Lower lobe of right lung (tissue), 2 donors: ENCODE measurements at regions not wholly inside any gene's neighbourhood (a gene's known extent, or its start where the extent isn't known, plus 50 kb on each side); places are given as distances from the start of the nearest gene placed in this dataset.
"Not testable (repeated sequence)": the region's sequence is repeated elsewhere in the genome, so short reads cannot be mapped to it uniquely, and the experiment has no call there.

Experiments
- ATAC-seq, 2 donors: fragments of 200-7000 bp; cut with Tn5 transposase; one replicate each; pipeline ENCODE4 v1.9.1; 2020 to 2022; ENCODE audit warnings: mild to moderate bottlenecking in 2 of 2, moderate library complexity in 2 of 2
- DNase-seq: peaks from one replicate; pipeline ENCODE4 v3.0.0-alpha.2; 2020
- H3K27ac ChIP-seq: fragments of 200-600 bp; one replicate; pipeline ENCODE4 v1.8.0; 2022
- H3K27me3 ChIP-seq: fragments of 200-600 bp; one replicate; pipeline ENCODE4 v1.8.0; 2022; ENCODE audit warnings: low read depth
- H3K36me3 ChIP-seq: fragments of 200-600 bp; one replicate; pipeline ENCODE4 v1.8.0; 2022; ENCODE audit warnings: mild to moderate bottlenecking
- H3K4me1 ChIP-seq: fragments of 200-600 bp; one replicate; pipeline ENCODE4 v1.8.0; 2022
- H3K4me3 ChIP-seq: fragments of 200-600 bp; one replicate; pipeline ENCODE4 v1.8.0; 2022; ENCODE audit warnings: mild to moderate bottlenecking
- H3K9me3 ChIP-seq: fragments of 200-600 bp; one replicate; pipeline ENCODE4 v1.8.0; 2022
- CTCF ChIP-seq: fragments of 200-600 bp; IDR thresholded peaks from one replicate; pipeline ENCODE4 v1.8.0; 2022; ENCODE audit warnings: antibody characterized with exemption, mild to moderate bottlenecking
- intact Hi-C: fragments of 100-400 bp; cut with DNase I; formaldehyde crosslinking; loops from one replicate; pipeline ENCODE4 v1.11.0; 2022
- donor health status: DM: no; HTN: yes; CAD: no; lungs with severe emphysema.

DNA sequence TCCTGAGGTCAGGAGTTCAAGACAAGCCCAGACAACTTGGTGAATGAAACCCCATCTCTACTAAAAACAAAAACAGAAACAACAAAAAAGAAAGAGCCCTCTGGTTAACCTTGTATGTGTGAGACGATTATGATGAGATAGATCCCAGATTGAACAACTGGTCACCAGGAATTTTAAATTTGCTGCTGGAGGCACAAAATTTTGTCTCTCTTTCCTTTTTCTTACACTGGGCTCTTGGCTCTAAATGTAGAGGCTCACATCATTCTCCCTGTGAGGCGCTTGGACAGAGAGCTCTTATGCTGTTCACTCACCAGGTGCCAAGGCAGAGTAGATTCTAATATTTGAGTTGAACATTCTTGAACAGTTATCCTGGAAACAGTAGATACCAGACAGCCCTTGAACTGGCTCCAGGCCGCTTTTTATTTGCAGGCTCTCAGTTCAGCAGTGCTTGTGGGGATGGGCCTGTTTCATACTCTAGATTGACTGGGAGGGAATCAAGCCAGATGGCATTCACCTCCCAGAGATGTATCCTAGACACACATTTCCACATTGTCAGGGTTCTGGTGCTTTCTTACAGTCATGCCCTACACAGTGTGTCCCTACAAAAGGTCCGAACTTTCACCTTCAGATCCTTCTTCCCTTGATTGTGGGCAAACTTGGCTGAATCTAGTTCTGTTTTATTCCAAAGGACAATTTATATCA, 1159.6 kb downstream of the RPIA start:
- Histone ChIP-seq H3K9me3 (no peaks in the 10 kb centered on the region), H3K27ac (no peak overlapping the region), H3K27me3 (peaks cover 8% of the 10 kb centered on the region), H3K4me1 (no peaks in the 10 kb centered on the region), H3K36me3 (no peaks in the 10 kb centered on the region), H3K4me3 (no peak overlapping the region)
- intact Hi-C loops: no loop called here
- ATAC-seq: peak in 1 of 2 donors; percentile 39
- no peak for TF ChIP-seq CTCF
- DNase-seq: no peak

- Histone ChIP-seq H3K36me3 (no peaks in the 10 kb centered on the region), H3K4me1 (no peaks in the 10 kb centered on the region), H3K9me3 (no peaks in the 10 kb centered on the region), H3K27ac (no peak overlapping the region), H3K4me3 (no peak overlapping the region), H3K27me3 (peaks cover 8% of the 10 kb centered on the region)
- intact Hi-C loops: no loop called here
- no peak for TF ChIP-seq CTCF
- DNase-seq (no peak), ATAC-seq (no peak)
These were observed 1160.1 kb downstream of the RPIA start for GRCh38 chr2:89851583-89851905.

DNA sequence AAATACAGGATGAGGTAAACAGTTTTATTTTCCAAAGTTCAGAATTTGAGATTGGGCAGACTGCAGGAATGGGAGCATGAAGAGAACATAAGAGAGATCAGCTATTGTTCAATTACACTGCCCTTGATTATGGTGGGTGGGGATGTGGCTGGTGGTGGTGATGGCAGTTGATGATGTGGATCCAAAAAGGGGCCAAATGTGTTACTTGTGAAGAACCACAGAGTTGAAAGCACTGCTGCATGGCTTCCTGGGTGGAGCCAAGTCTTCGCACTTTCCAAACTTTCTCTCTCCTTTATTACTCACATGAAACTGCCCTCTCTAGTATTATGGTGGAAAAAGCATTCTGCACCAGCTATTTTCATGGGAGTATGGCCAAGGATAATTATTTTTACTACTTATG, 1162.0 kb downstream of the RPIA start:
- H3K4me1 ChIP-seq, ATAC-seq, H3K4me3 ChIP-seq, DNase-seq, intact Hi-C loops, H3K36me3 ChIP-seq, H3K9me3 ChIP-seq, H3K27me3 ChIP-seq, H3K27ac ChIP-seq: not testable (repeated sequence)

DNA sequence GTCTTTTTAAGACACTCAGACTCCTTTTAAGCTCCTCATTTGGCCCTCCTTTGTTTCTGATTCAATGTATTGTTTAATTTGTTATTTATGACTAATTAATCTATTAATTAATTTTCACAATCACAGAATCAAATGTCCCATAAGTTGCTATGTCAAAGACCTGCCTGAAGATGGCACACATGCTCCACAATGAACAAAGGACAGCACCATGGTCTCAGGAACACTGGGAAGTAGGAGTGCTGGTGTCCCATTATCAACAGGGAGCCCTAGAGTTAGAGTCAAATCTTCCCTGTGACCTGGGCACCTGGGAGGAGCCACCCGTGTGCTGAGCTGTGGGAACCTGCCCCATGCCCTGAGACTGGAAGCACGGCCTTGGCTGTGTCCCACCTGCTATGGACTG, 1164.3 kb downstream of the RPIA start:
- DNase-seq, H3K4me3 ChIP-seq, H3K9me3 ChIP-seq, H3K27me3 ChIP-seq, H3K36me3 ChIP-seq, intact Hi-C loops, ATAC-seq, H3K4me1 ChIP-seq, H3K27ac ChIP-seq: not testable (repeated sequence)

DNA sequence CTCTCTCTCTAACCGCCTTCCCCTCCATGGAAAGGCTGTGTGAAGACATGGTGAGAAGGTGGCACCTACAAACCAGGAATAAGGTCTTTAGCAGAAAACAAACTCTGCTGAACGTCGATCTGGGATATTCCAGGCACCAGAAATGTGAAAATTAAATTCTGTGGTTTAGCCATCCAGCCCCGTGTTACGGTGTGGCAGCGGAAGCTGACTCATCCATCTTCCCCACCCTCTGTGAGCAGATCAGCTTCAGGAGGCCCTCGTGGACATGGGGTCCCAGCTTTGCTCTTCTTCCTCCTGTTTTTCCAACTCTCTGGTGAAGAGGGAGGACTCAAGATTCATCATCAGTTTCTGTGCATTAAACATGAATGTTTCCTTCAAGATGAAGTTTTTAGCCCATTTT, 1164.8 kb downstream of the RPIA start:
- intact Hi-C loops, DNase-seq, H3K9me3 ChIP-seq: not testable (repeated sequence)

GRCh38 chr2:89862164-89862563, 1170.7 kb downstream of the RPIA start:
- ATAC-seq, DNase-seq, H3K27ac ChIP-seq, H3K27me3 ChIP-seq, intact Hi-C loops, H3K4me3 ChIP-seq, H3K4me1 ChIP-seq, H3K9me3 ChIP-seq, H3K36me3 ChIP-seq: not testable (repeated sequence)

More for the DNA sequence above, 1164.8 kb downstream of the RPIA start:
- not testable (repeated sequence) for H3K36me3 ChIP-seq, H3K4me3 ChIP-seq, H3K4me1 ChIP-seq, H3K27ac ChIP-seq, H3K27me3 ChIP-seq, ATAC-seq

- intact Hi-C loops, H3K9me3 ChIP-seq, H3K27ac ChIP-seq, H3K4me1 ChIP-seq, DNase-seq, ATAC-seq, H3K27me3 ChIP-seq, H3K4me3 ChIP-seq, H3K36me3 ChIP-seq: not testable (repeated sequence)
These were observed 1171.7 kb downstream of the RPIA start for GRCh38 chr2:89863209-89863608.

GRCh38 chr2:89874810-89875595, 1183.5 kb downstream of the RPIA start:
- intact Hi-C loops, DNase-seq, H3K4me3 ChIP-seq, H3K4me1 ChIP-seq, H3K27ac ChIP-seq, ATAC-seq, H3K27me3 ChIP-seq, H3K9me3 ChIP-seq, H3K36me3 ChIP-seq: not testable (repeated sequence)

DNA sequence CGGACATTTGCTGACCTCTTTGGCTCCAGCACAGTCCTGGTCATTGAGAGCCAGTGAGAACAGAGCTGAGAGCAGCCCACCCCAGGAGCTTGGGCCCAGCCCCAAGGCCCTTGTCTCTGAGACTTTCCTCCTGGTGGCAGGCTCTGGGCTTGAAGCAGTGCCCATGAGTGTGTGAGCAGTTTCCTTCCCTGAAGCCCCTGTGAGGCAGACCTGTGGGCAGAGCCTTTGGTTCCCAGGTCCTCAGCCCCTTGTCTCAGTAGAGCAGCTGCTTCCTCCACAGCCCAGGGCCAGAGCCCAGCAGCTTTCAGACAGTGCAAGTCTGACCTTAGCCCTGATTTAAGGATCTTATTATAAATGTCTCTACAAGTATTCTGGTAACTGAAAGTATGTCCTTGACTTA, 1185.0 kb downstream of the RPIA start:
- intact Hi-C loops, H3K36me3 ChIP-seq, H3K4me3 ChIP-seq, H3K9me3 ChIP-seq, H3K4me1 ChIP-seq, ATAC-seq, DNase-seq, H3K27ac ChIP-seq, H3K27me3 ChIP-seq: not testable (repeated sequence)

- H3K36me3 ChIP-seq, H3K9me3 ChIP-seq, H3K4me3 ChIP-seq, H3K27me3 ChIP-seq, intact Hi-C loops, DNase-seq, ATAC-seq, H3K4me1 ChIP-seq, H3K27ac ChIP-seq: not testable (repeated sequence)
These were observed 1185.4 kb downstream of the RPIA start for GRCh38 chr2:89876878-89877277.

DNA sequence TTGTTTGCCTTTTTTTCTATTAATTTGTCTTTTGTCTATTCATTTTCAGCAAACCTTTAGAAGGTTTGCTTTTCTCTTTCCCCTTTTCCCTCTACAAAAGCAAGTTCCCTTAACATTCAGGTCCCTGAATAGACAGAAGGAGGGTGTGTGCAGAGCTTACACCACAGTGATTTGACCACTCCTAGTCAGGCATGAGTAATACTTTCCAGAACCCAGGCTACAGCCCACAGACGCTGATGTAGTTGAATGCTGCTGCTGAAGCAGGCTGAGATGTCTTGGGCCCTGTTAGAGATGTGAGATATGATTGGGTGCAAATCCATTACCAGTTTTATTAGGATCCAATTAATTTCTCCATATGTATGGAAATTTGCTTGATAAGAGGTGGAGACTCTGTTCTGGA, 1191.4 kb downstream of the RPIA start:
- not testable (repeated sequence) for ATAC-seq, H3K9me3 ChIP-seq

DNA sequence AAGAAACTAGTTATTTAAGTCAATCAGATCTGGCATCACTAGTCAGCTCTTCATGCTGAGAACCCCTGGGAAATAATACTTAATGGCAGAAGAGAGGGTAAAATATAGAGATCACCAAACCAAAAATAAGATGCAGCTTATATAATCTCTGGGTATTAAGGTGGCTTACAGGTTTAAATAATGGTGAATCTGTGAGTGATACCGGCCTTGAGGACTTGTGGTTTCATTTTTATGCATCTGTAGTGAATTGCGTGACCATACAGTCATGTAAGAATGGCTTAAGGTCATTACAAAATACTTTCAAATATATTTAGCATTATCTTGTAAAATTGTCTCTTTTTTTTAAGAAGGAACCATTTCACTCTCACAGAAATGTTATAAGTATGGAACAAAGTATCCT, 1192.2 kb downstream of the RPIA start:
- intact Hi-C loops, H3K27ac ChIP-seq, H3K27me3 ChIP-seq, H3K4me1 ChIP-seq, DNase-seq, H3K36me3 ChIP-seq, H3K4me3 ChIP-seq, ATAC-seq, H3K9me3 ChIP-seq: not testable (repeated sequence)

More for the DNA sequence above, 1191.4 kb downstream of the RPIA start:
- DNase-seq, H3K36me3 ChIP-seq, intact Hi-C loops, H3K27ac ChIP-seq, H3K27me3 ChIP-seq, H3K4me1 ChIP-seq, H3K4me3 ChIP-seq: not testable (repeated sequence)
